GM19193 (cell line): ENCODE measurements at regions not wholly inside any gene's neighbourhood (a gene's known extent, or its start where the extent isn't known, plus 50 kb on each side); places are given as distances from the start of the nearest gene placed in this dataset.

ENCODE experiments used
- POLR2A ChIP-seq: IDR thresholded peaks from 4 replicates; pipeline ENCODE4 v1.6.1; 2011; ENCODE audit not compliant: insufficient read depth, insufficient read length; ENCODE audit errors: extremely low read depth

- TF ChIP-seq POLR2A: no peak
These were observed 846.7 kb downstream of the BCL11A start for GRCh38 chr2:59706729-59707128.

DNA sequence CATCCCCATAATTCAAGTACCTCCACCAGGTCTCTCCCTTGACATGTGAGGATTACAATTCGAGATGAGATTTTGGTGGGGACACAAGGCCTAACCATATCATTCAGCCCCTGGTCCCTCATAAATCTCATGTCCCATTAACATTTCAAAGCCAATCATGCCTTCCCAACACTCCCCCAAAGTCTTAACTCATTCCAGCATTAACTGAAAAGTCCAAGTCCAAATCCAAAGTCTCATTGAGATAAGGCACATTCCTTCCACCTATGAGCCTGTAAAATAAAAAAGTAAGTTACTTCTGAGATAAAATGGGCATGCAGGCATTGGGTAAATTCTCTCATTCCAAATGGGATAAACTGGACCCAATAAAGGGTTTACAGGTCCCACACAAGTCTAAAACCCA, 849.7 kb downstream of the BCL11A start:
- TF ChIP-seq POLR2A: no peak

GRCh38 chr2:59702026-59702425, 851.4 kb downstream of the BCL11A start:
- TF ChIP-seq POLR2A: no peak

GRCh38 chr2:59701271-59701994, 852.0 kb downstream of the BCL11A start:
- TF ChIP-seq POLR2A: no peak

DNA sequence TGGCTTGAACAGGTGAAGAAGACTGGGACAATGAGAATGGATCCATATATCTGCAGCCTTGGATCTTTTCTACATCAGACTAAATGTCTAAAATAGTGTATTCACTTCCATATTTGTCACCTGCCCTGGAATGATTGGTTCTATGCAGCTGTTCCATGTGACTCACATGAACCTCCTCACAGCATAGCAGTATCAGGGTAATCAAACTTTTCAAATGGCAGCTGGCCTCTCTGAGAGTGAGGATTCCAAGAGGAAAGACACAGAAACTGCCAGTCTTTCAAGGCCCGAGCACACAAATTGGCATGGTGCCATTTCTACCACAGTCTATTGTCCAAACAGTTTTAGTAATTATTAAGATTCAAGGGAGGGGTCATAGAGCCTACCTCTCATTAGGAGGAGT, 859.3 kb downstream of the BCL11A start:
- TF ChIP-seq POLR2A: no peak

- no peak for TF ChIP-seq POLR2A
These were observed 860.1 kb downstream of the BCL11A start for GRCh38 chr2:59693231-59693959.

DNA sequence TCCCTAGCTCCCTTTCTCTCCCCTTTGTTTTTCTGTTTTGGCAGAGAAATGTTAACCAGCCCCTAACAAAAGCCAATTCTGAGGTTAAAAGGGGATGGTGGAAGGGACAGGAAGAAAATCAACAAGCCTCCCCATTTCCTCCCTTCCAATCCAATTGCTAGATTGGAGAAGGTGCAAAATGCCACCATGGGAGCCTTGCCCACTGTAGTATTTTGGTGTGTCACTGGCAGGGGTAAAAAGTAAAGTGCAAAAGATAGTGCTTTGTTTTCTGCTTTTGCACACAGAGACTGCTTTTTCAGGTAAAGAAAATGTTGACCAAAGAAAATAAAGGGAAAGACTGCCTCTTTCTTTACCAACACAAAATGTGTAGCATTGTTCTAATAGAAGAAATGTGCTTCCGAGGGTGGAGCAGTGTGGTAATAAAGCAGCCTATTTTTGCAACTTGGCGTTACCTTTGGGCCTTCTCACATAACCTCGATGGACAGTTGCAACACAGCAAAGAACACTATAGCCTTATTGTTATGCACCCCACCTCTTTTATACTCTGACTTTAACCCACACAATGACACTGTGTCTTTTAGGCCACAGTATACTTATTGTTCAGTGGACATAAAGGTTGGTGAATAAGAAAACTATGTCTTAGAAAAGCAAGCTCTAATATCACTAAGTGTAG, 861.8 kb downstream of the BCL11A start:
- no peak for TF ChIP-seq POLR2A

GRCh38 chr2:59690849-59691248, 862.6 kb downstream of the BCL11A start:
- no peak for TF ChIP-seq POLR2A

GRCh38 chr2:59684771-59685166, 868.7 kb downstream of the BCL11A start:
- TF ChIP-seq POLR2A: no peak

DNA sequence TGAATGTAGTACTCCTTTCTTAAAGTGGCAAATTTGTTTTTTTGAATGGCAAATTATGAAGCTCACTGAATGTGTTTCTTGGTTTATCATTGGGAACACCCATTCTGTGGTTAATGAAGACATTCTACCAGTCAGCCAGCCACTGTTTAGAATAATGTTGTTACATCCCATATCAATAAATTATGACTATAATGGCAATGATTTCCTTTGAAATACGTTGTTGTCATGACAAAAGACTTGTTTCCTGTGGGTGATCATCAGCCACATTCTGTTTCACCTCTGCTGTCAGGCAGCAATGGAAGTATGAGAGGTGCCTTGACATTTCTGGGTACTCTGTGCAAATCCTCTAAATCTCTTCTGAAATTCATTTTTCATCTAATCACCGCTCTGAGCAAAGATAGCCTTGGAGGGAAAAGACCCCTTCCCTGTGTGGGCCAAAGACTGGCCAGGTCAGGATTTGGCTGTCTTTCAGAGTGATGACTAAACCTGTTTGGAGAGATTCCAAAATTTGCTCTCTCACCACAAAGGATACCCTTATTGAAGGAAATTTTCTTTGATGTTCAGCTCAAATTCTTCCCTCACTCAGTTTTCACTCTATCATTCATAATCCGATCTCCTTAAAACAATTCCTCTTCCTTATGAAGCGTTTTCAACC, 869.2 kb downstream of the BCL11A start:
- TF ChIP-seq POLR2A: no peak

DNA sequence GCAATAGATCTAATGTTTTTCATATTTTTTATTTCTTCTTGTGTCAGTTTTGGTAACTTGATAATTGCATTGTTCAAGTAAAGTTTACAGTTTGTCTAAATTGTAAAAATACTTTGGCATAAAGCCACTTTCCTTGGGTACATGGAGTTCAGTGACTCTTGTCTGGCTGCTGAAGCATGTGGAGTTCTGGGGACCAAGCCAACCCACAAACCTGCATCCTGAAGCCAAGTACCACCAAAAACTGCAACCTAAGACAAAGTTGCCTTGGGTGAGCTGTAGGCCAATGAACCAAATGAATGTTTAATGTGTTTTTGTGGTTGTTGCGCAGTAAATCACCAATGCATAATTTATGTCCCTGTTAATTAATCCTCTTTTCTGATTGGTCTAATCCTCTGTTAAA, 872.6 kb downstream of the BCL11A start:
- no peak for TF ChIP-seq POLR2A

GRCh38 chr2:59677158-59677557, 876.3 kb downstream of the BCL11A start:
- TF ChIP-seq POLR2A: no peak

DNA sequence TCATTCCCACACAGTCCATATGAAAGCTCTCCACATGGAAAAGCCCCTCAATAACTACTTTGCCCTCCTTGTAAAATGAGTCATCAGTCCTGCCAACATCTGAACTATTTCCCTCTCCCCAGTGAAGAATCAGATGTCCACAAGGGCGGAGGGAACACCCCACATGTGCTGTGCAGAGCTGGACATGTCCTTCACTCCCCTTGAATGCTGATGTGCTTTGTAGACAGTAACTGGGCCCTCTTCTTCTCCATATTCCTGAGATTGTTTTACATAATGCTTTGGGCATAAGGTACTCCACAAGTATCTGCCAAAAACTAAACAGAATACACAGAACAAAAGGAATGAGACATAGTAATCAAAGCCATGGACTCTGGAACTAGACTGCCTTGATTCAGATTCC, 879.4 kb downstream of the BCL11A start:
- no peak for TF ChIP-seq POLR2A

- TF ChIP-seq POLR2A: no peak
These were observed 888.4 kb downstream of the BCL11A start for GRCh38 chr2:59665021-59665420.
